ENCODE measurements at regions not wholly inside any gene's neighbourhood (a gene's known extent, or its start where the extent isn't known, plus 50 kb on each side); places are given as distances from the start of the nearest gene placed in this dataset.
A peak's percentile ranks its signal among the peaks of the same experiment; 100 is the strongest.

DNA sequence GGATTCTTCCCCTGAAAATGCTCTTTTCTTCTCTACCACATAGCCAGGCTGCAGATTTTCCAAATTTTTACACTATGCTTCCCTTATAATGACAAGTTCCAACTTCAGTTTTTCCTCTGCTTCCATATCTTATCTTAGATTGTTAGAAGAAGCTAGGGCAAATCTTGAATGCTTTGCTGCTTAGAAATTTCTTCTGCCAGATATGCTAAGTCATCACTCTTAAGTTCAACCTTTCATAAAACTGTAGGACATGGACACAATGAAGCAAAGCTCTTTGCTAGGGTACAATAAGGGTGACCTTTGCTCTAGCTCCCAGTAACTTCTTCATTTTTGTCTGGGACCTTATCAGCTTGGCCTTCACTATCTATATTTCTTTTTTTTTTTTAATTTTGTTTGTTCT is 88.7 kb downstream of the NXNL2 start:
- CTCF ChIA-PET (ENCODE audit: low intra/inter-chr PET ratio, low total read pairs): no interaction called here
- no peaks in the 10 kb centered on the region for H4K20me1 ChIP-seq (ENCODE audit: insufficient read depth, low read length)
- no peaks in the 10 kb centered on the region for H3K36me3 ChIP-seq (replicated peaks in 1 of 2; ENCODE audit: control insufficient read depth in 1 of 2, insufficient read depth in 2 of 2, low read length in 2 of 2)
- intact Hi-C loops (cut with micrococcal nuclease; ENCODE audit: unreplicated experiment) (no loop called here), in situ Hi-C loops (cut with HindIII; ENCODE audit: extremely low pct_ligation_motif_present, low pct_unique_long_range_greater_than_20kb) (no loop called here)
- ATAC-seq: no peak
- no peak overlapping the region for H2AFZ ChIP-seq (ENCODE audit: low read length)
- no TSS peak for BruUV-seq (replicated peaks)
- no peaks in the 10 kb centered on the region for H3K27me3 ChIP-seq (ENCODE audit: control insufficient read depth in 1 of 2, insufficient read depth in 2 of 2, low read length in 2 of 2)
- H3K9me3 ChIP-seq (ENCODE audit: low read length): no peaks in the 10 kb centered on the region
- H3K79me2 ChIP-seq (ENCODE audit: insufficient read depth, low read length): no peaks in the 10 kb centered on the region
- H3K27ac ChIP-seq (ENCODE audit: extremely low read length, insufficient read depth, low read length): no peak overlapping the region
- no peak overlapping the region for H3K9ac ChIP-seq (ENCODE audit: insufficient read depth, low read depth, low read length)
- POLR2A ChIA-PET: no interaction called here
- TF ChIP-seq MAFF (IDR thresholded peaks at IDR 0.05; ENCODE audit: low read depth, low read length) (0 out of 2 replicates have a peak, but pooled peaks have one; percentile 44), RFX1 (IDR thresholded peaks at IDR 0.05) (no peak), ETV6 (CRISPR knock-in tag; conservative IDR thresholded peaks at IDR 0.05) (no peak), MAFK (conservative IDR thresholded peaks at IDR 0.05 in 1 of 2, IDR thresholded peaks at IDR 0.05 in 1 of 2; ENCODE audit: low read length in 2 of 2) (peak; percentile 50 to 69; a peak in 3 of 4 replicates), MBNL3 (CRISPR knock-in tag; conservative IDR thresholded peaks at IDR 0.05) (no peak), TCF7 (IDR thresholded peaks at IDR 0.05; ENCODE audit: low read depth) (no peak), ZBTB3 (CRISPR knock-in tag; IDR thresholded peaks at IDR 0.05; ENCODE audit: borderline replicate concordance, low read depth) (no peak), ATF7 (IDR thresholded peaks at IDR 0.05) (no peak), ATF7 (CRISPR knock-in tag; IDR thresholded peaks at IDR 0.05) (no peak), BCL6 (CRISPR knock-in tag; IDR thresholded peaks at IDR 0.05) (no peak), ZNF644 (CRISPR knock-in tag; IDR thresholded peaks at IDR 0.05; ENCODE audit: low read depth) (no peak), HNF4A (CRISPR knock-in tag; IDR thresholded peaks at IDR 0.05) (no peak), ARHGAP35 (CRISPR knock-in tag; IDR thresholded peaks at IDR 0.05; ENCODE audit: borderline replicate concordance) (no peak), ZNF484 (CRISPR knock-in tag; IDR thresholded peaks at IDR 0.05; ENCODE audit: borderline replicate concordance, low read depth) (no peak)
- TF ChIP-seq, protein P1, sequence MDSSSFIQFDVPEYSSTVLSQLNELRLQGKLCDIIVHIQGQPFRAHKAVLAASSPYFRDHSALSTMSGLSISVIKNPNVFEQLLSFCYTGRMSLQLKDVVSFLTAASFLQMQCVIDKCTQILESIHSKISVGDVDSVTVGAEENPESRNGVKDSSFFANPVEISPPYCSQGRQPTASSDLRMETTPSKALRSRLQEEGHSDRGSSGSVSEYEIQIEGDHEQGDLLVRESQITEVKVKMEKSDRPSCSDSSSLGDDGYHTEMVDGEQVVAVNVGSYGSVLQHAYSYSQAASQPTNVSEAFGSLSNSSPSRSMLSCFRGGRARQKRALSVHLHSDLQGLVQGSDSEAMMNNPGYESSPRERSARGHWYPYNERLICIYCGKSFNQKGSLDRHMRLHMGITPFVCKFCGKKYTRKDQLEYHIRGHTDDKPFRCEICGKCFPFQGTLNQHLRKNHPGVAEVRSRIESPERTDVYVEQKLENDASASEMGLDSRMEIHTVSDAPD (CRISPR knock-in tag; IDR thresholded peaks at IDR 0.05): no peak
- peaks cover 5% of the 10 kb centered on the region for H3K4me1 ChIP-seq (ENCODE audit: insufficient read depth, low read length)
- FAIRE-seq: no peak
- H3K4me2 ChIP-seq (ENCODE audit: low read depth, low read length): no peak overlapping the region
- DNase-seq (ENCODE audit: low spot score): no peak
- no peak overlapping the region for H3K4me3 ChIP-seq (replicated peaks in 1 of 3; ENCODE audit: insufficient read depth in 1 of 3, low read depth in 2 of 3, low read length in 3 of 3)
